K562 (cell line): ENCODE measurements at regions not wholly inside any gene's neighbourhood (a gene's known extent, or its start where the extent isn't known, plus 50 kb on each side); places are given as distances from the start of the nearest gene placed in this dataset.
A peak's percentile ranks its signal among the peaks of the same experiment; 100 is the strongest.

Source experiments
- CTCFL ChIP-seq: IDR thresholded peaks from 2 replicates; pipeline ENCODE4 v1.6.1; 2011; ENCODE audit warnings: borderline replicate concordance, low read depth, mild to moderate bottlenecking, moderate library complexity, low read length; ENCODE audit not compliant: insufficient read depth, poor library complexity, severe bottlenecking
- DMBX1 ChIP-seq: fragments of 250-450 bp; sonication (Bioruptor Pico); IDR thresholded peaks from 2 replicates; pipeline ENCODE4 v1.8.0; 2022; ENCODE audit warnings: inconsistent platforms, mild to moderate bottlenecking, moderate library complexity, borderline replicate concordance
- KLF16 ChIP-seq: IDR thresholded peaks from 2 replicates; pipeline ENCODE4 v1.6.1; 2016; ENCODE audit warnings: antibody characterized with exemption
- MBD2 ChIP-seq: sonication (generic); IDR thresholded peaks from 2 replicates; pipeline ENCODE4 v1.6.1; 2016; ENCODE audit warnings: low read depth, borderline replicate concordance
- MEF2D ChIP-seq: conservative IDR thresholded peaks from 2 replicates; pipeline ENCODE4 v1.6.1; 2016; ENCODE audit warnings: low read depth, missing genetic modification characterization, missing compliant biosample characterization
- MGA ChIP-seq: fragments of 450-650 bp; IDR thresholded peaks from 2 replicates; pipeline ENCODE4 v1.6.1; 2016; ENCODE audit warnings: mild to moderate bottlenecking, moderate library complexity
- MTA3 ChIP-seq: fragments of 450-650 bp; formaldehyde crosslinking; IDR thresholded peaks from 2 replicates; pipeline ENCODE4 v1.6.1; 2017; ENCODE audit warnings: mild to moderate bottlenecking, borderline replicate concordance
- POLR2H ChIP-seq: IDR thresholded peaks from 2 replicates; pipeline ENCODE4 v1.6.1; 2016; ENCODE audit warnings: missing genetic modification characterization, low read depth, mild to moderate bottlenecking, control low read depth, missing compliant biosample characterization, moderate library complexity
- SMARCA4 ChIP-seq: fragments of 450-650 bp; IDR thresholded peaks from 2 replicates; pipeline ENCODE4 v1.6.1; 2016
- TBP ChIP-seq: optimal IDR thresholded peaks from 2 replicates; pipeline ENCODE3; 2011; ENCODE audit warnings: low read depth, low read length, improper control_type of control experiment
- ZBTB1 ChIP-seq: sonication (generic); formaldehyde crosslinking; IDR thresholded peaks from 2 replicates; pipeline ENCODE4 v1.8.1; 2023; ENCODE audit warnings: missing genetic modification reagents, low read depth, mild to moderate bottlenecking, borderline replicate concordance
- ZNF589 ChIP-seq: fragments of 200-800 bp; sonication (Bioruptor generic); IDR thresholded peaks from 2 replicates; pipeline ENCODE4 v1.6.1; 2016; ENCODE audit warnings: low read depth, missing genetic modification characterization, missing compliant biosample characterization
- TF ChIP-seq, protein P1 (sequence below): IDR thresholded peaks from 2 replicates; pipeline ENCODE4 v1.6.1; 2011; ENCODE audit not compliant: insufficient read length; ENCODE audit errors: extremely low read depth

- TF ChIP-seq MGA (no peak; the same call in none of the 2 replicates), ZBTB1 (CRISPR knock-in tag) (peak; percentile 96), MBD2 (peak; percentile 37; the same call in 1 of the 2 replicates), DMBX1 (CRISPR knock-in tag) (peak; percentile 38; the same call in 1 of the 2 replicates), MEF2D (tag) (peak; percentile 36; the same call in 1 of the 2 replicates), MTA3 (peak; percentile 50), ZNF589 (CRISPR knock-in tag) (0 out of 2 replicates have a peak, but pooled peaks have one; percentile 31), SMARCA4 (no peak; the same call in 1 of the 2 replicates), POLR2H (no peak; the same call in 1 of the 2 replicates), KLF16 (no peak), TBP (peak; percentile 31), CTCFL (no peak)
- TF ChIP-seq, protein P1, sequence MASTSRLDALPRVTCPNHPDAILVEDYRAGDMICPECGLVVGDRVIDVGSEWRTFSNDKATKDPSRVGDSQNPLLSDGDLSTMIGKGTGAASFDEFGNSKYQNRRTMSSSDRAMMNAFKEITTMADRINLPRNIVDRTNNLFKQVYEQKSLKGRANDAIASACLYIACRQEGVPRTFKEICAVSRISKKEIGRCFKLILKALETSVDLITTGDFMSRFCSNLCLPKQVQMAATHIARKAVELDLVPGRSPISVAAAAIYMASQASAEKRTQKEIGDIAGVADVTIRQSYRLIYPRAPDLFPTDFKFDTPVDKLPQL: no peak
Measured at GRCh38 chr17:36722121-36722902, 120.9 kb downstream of the MRM1 start (continued).
